Caco-2 (cell line): ENCODE measurements at regions not wholly inside any gene's neighbourhood (a gene's known extent, or its start where the extent isn't known, plus 50 kb on each side); places are given as distances from the start of the nearest gene placed in this dataset.

Experiments used
- BruUV-seq: library from RNA; stranded (reverse); fragments of 400-500 nt; replicated peaks from 2 replicates; lab custom pipeline; 2021; lab: Mats Ljungman, UMichigan
- CTCF ChIA-PET: fragments of 300-600 bp; sonication (Branson Sonifier 250); formaldehyde crosslinking; loops from one replicate; lab custom pipeline; 2022; ENCODE audit warnings: antibody characterized with exemption; lab: Charles Lee
- POLR2A ChIA-PET: fragments of 300-600 bp; sonication (Branson Sonifier 250); formaldehyde crosslinking; loops from one replicate; lab custom pipeline; 2022; ENCODE audit warnings: antibody characterized with exemption; lab: Charles Lee
- DNase-seq, 2 experiments: peaks; one replicate each; pipeline versions ENCODE4 v3.0.0 to v3.0.0-alpha.2; 2020 to 2022
- H3K27me3 ChIP-seq: replicated peaks from 2 replicates; pipeline ENCODE4 v1.6.0; 2011; ENCODE audit warnings: low read length; ENCODE audit not compliant: control insufficient read depth, insufficient read depth
- H3K36me3 ChIP-seq: 2 replicates; pipeline ENCODE4 v1.5.1; 2011; ENCODE audit warnings: low read length; ENCODE audit not compliant: control insufficient read depth, insufficient read depth
- H3K4me1 ChIP-seq: fragments of 250-450 bp; sonication (Bioruptor Pico); 2 replicates; pipeline ENCODE4 v1.5.1; 2020; ENCODE audit warnings: mild to moderate bottlenecking
- H3K4me3 ChIP-seq: 2 replicates; pipeline ENCODE4 v1.5.1; 2011; ENCODE audit warnings: low read depth, mild to moderate bottlenecking, control low read depth, low read length
- H3K9me3 ChIP-seq: fragments of 250-450 bp; sonication (Bioruptor Pico); 2 replicates; pipeline ENCODE4 v1.5.1; 2020; ENCODE audit warnings: mild to moderate bottlenecking, moderate library complexity
- H3K27ac Mint-ChIP-seq: one replicate; pipeline ENCODE4 v1.8.0; 2022; ENCODE audit warnings: mixed read lengths; ENCODE audit not compliant: unreplicated experiment
- H3K27me3 Mint-ChIP-seq: one replicate; pipeline ENCODE4 v1.8.0; 2022; ENCODE audit warnings: mixed read lengths; ENCODE audit not compliant: insufficient read depth, unreplicated experiment
- H3K36me3 Mint-ChIP-seq: one replicate; pipeline ENCODE4 v1.8.0; 2022; ENCODE audit warnings: mild to moderate bottlenecking, mixed read lengths; ENCODE audit not compliant: insufficient read depth, unreplicated experiment
- H3K4me1 Mint-ChIP-seq: one replicate; pipeline ENCODE4 v1.8.0; 2022; ENCODE audit warnings: low read depth, mixed read lengths; ENCODE audit not compliant: unreplicated experiment
- H3K4me3 Mint-ChIP-seq: one replicate; pipeline ENCODE4 v1.8.0; 2022; ENCODE audit warnings: mild to moderate bottlenecking, moderate library complexity, mixed read lengths; ENCODE audit not compliant: unreplicated experiment
- H3K9me3 Mint-ChIP-seq: one replicate; pipeline ENCODE4 v1.8.0; 2022; ENCODE audit warnings: mixed read lengths; ENCODE audit not compliant: unreplicated experiment
- intact Hi-C: fragments of 100-400 bp; cut with micrococcal nuclease; formaldehyde crosslinking; loops from one replicate; pipeline ENCODE4 v1.10.0; 2022; ENCODE audit not compliant: unreplicated experiment
- TF ChIP-seq, protein P1 (sequence below), 2 experiments: fragments of 200-600 bp in 1 of 2; IDR thresholded peaks; 1 replicate in 1 of 2; 2 replicates in 1 of 2; pipeline versions ENCODE4 v1.5.1 to v1.8.0; 2011 to 2022; ENCODE audit warnings: antibody characterized with exemption in 1 of 2, control low read depth in 1 of 2, inconsistent platforms in 1 of 2, low read depth in 1 of 2, low read length in 1 of 2, mild to moderate bottlenecking in 1 of 2, moderate library complexity in 1 of 2; ENCODE audit not compliant: insufficient read depth in 1 of 2, severe bottlenecking in 1 of 2, unreplicated experiment in 1 of 2

DNA sequence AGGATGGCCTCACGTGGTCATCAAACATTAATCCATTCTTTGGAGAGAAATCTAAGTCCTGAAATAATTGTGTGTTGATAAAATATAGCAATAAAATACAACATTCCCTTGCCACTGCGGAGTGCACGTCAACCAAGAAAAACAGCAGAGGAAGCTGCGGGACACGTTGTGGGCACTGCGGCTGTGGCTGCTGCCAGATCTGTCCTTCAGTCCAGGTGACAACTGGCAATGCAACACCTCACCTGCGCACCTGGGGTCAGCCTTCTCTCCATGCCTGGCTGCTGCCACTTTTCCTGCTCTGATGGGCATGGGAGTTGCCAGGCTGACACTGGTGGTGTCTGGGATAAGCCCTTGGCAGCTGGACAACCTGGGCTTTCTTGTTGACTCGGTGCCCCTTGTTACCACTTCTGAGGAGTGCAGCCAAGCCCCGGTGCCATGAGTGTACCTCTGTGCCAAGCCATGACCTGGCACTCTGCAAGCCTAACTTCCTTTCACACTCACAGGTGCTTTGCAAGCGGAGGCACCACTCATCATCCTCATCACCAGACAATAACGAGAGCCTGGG lies 251.6 kb upstream of the TSHZ3 start:
- H3K27me3 ChIP-seq, result no peaks in the 10 kb centered on the region
- BruUV-seq, result no TSS peak
- no peaks in the 10 kb centered on the region for H3K4me1 Mint-ChIP-seq
- CTCF ChIA-PET, result no interaction called here
- no peaks in the 10 kb centered on the region for H3K36me3 ChIP-seq
- no peaks in the 10 kb centered on the region for H3K9me3 ChIP-seq
- H3K36me3 Mint-ChIP-seq, result no peaks in the 10 kb centered on the region
- H3K4me3 ChIP-seq, result no peak overlapping the region
- intact Hi-C loops, result no loop called here
- no peak overlapping the region for H3K27ac Mint-ChIP-seq
- POLR2A ChIA-PET, result no interaction called here
- no peaks in the 10 kb centered on the region for H3K27me3 Mint-ChIP-seq
- no peak overlapping the region for H3K4me3 Mint-ChIP-seq
- no peaks in the 10 kb centered on the region for H3K4me1 ChIP-seq
- TF ChIP-seq, protein P1, sequence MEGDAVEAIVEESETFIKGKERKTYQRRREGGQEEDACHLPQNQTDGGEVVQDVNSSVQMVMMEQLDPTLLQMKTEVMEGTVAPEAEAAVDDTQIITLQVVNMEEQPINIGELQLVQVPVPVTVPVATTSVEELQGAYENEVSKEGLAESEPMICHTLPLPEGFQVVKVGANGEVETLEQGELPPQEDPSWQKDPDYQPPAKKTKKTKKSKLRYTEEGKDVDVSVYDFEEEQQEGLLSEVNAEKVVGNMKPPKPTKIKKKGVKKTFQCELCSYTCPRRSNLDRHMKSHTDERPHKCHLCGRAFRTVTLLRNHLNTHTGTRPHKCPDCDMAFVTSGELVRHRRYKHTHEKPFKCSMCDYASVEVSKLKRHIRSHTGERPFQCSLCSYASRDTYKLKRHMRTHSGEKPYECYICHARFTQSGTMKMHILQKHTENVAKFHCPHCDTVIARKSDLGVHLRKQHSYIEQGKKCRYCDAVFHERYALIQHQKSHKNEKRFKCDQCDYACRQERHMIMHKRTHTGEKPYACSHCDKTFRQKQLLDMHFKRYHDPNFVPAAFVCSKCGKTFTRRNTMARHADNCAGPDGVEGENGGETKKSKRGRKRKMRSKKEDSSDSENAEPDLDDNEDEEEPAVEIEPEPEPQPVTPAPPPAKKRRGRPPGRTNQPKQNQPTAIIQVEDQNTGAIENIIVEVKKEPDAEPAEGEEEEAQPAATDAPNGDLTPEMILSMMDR (IDR thresholded peaks at IDR 0.05; ENCODE audit: insufficient read depth in 1 of 2, low read depth in 1 of 2, low read length in 1 of 2, severe bottlenecking in 1 of 2, unreplicated experiment in 1 of 2), result no peak
- no peaks in the 10 kb centered on the region for H3K9me3 Mint-ChIP-seq
- DNase-seq, result no peak

DNA sequence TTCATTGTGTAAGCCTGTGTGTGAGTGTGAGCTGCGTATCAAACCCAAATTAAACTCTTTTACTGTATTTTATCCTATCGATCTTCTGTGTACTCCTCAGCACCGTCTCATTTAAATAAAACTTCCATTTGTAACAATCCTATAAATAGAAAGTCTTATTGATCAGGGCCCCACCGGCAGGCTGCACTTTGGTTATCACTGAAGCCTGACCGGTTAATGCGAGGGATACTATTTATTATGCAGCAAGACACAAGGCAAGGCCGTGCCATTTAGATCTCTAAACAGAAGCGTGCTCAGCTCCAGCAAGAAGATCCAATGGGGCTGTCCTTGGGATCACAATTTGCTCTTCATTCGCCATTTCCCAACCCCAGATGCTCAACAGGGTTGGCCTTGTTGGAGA lies 252.6 kb upstream of the TSHZ3 start:
- no peaks in the 10 kb centered on the region for H3K27me3 ChIP-seq
- intact Hi-C loops, result no loop called here
- H3K9me3 ChIP-seq, result no peaks in the 10 kb centered on the region
- no peak overlapping the region for H3K4me3 Mint-ChIP-seq
- TF ChIP-seq, protein P1 (IDR thresholded peaks at IDR 0.05; ENCODE audit: insufficient read depth in 1 of 2, low read depth in 1 of 2, low read length in 1 of 2, severe bottlenecking in 1 of 2, unreplicated experiment in 1 of 2), result no peak
- no peak for DNase-seq
- no peaks in the 10 kb centered on the region for H3K4me1 ChIP-seq
- no TSS peak for BruUV-seq
- H3K27me3 Mint-ChIP-seq, result no peaks in the 10 kb centered on the region
- no peaks in the 10 kb centered on the region for H3K36me3 Mint-ChIP-seq
- no peak overlapping the region for H3K27ac Mint-ChIP-seq
- H3K9me3 Mint-ChIP-seq, result no peaks in the 10 kb centered on the region
- no peaks in the 10 kb centered on the region for H3K4me1 Mint-ChIP-seq
- no peaks in the 10 kb centered on the region for H3K36me3 ChIP-seq
- H3K4me3 ChIP-seq, result no peak overlapping the region
- POLR2A ChIA-PET, result no interaction called here
- CTCF ChIA-PET, result no interaction called here

DNA sequence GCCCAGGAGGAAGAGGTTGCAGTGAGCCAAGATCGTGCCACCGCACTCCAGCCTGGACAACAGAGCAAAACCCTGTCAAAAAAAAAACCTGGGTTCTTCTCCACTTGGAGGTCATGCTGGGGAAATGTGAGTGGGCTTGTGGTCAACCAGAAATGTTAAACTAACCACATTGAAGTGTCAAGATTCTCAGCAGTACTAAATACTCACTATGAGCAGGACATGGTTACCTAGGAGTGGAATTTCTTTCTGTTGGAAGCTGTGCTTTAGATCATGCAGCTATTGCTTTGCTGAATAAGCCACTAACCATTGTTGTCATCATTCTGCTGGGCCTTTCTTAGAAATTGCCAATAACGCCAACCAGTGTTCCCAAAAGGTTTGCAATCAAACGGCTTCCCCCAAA lies 253.3 kb upstream of the TSHZ3 start:
- POLR2A ChIA-PET, result no interaction called here
- H3K27ac Mint-ChIP-seq, result no peak overlapping the region
- no peaks in the 10 kb centered on the region for H3K9me3 Mint-ChIP-seq
- intact Hi-C loops, result no loop called here
- H3K36me3 Mint-ChIP-seq, result no peaks in the 10 kb centered on the region
- no peaks in the 10 kb centered on the region for H3K4me1 Mint-ChIP-seq
- BruUV-seq, result no TSS peak
- no peaks in the 10 kb centered on the region for H3K27me3 Mint-ChIP-seq
- H3K4me3 Mint-ChIP-seq, result no peak overlapping the region
- no peak overlapping the region for H3K4me3 ChIP-seq
- TF ChIP-seq, protein P1 (IDR thresholded peaks at IDR 0.05; ENCODE audit: insufficient read depth in 1 of 2, low read depth in 1 of 2, low read length in 1 of 2, severe bottlenecking in 1 of 2, unreplicated experiment in 1 of 2), result no peak
- no peaks in the 10 kb centered on the region for H3K36me3 ChIP-seq
- DNase-seq, result no peak
- no peaks in the 10 kb centered on the region for H3K27me3 ChIP-seq
- no peaks in the 10 kb centered on the region for H3K9me3 ChIP-seq
- H3K4me1 ChIP-seq, result no peaks in the 10 kb centered on the region
- CTCF ChIA-PET, result no interaction called here
